ENCODE measurements at regions not wholly inside any gene's neighbourhood (a gene's known extent, or its start where the extent isn't known, plus 50 kb on each side); places are given as distances from the start of the nearest gene placed in this dataset.
"Not testable (repeated sequence)": the region's sequence is repeated elsewhere in the genome, so short reads cannot be mapped to it uniquely, and the experiment has no call there.

DNA sequence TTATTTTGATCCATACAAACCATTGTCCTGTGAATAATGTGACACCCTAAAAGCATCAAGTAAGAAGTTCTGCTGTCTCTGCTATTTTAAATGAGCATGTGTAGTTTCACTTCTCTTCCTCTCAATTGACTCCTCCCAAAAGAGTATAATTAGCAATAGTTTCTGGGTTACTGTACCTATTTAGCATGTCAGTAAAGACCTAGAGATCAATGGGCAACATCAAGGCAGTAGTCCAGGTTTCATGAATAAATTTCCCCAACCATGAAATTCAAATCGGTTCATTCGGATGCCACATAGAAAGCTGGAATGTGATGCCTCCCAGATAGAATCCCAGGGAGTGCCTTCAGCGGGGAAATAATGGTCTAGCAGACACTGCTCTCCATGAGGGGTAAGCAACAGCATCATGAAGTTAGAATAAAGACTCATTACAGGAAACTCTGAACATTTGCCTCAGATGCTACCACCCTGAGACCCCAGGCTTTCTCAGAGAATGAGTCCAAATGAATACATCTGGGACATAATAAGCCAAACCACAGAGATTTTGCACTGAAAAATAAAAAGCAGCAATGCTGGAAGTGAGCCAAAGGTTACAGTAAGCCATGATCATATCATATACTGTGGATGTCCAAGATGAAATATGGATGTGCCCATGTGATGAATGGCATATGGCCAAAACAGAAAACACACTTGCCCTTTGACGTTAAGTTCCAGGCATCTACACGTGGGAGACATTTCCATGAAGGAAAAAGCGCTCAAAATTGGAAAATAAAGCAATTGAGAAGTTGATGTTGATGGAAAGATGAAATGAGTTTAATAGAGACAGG, 1107.0 kb upstream of the SEMA6A start:
- in situ Hi-C loops (cut with HindIII; ENCODE audit: low sequenced_read_pairs), result no loop called here

DNA sequence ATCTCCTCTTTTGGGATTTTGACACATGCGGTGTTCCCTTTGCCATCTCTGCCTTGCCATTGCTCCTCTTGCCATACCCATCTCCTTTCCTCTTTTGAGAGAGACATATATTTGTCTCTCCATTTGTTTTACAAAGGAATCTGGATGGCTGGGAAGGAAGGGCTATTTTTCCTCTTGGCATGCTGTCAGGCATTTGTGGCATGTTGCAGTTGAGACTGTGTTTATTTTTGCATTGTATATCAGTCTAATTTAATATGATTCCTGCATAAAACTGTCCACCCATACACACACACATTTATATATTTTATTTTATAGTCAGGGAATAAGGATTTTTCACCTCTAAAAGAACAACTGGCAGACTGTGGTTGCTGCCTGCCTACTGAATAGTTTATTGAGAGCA, 1105.8 kb upstream of the SEMA6A start:
- in situ Hi-C loops (cut with HindIII; ENCODE audit: low sequenced_read_pairs), result no loop called here

DNA sequence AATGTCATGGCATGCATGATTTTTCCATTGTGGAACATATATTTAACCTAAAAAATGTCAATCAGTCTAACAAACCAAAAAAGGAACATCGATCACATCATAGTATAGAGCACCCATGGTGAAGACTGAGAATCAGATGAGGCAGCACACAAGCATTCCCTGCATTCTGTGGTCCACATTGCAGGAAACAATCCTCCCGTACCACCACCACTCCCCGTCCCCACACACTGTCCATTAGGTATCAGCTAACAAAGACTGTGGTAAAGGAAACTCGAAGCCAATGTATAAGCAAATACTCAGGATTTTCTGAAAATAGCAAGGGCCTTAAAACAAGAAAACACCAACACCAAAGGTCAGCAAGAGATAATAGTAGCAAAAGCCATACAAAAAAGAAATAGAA, 1104.4 kb upstream of the SEMA6A start:
- in situ Hi-C loops (cut with HindIII; ENCODE audit: low sequenced_read_pairs), result no loop called here

DNA sequence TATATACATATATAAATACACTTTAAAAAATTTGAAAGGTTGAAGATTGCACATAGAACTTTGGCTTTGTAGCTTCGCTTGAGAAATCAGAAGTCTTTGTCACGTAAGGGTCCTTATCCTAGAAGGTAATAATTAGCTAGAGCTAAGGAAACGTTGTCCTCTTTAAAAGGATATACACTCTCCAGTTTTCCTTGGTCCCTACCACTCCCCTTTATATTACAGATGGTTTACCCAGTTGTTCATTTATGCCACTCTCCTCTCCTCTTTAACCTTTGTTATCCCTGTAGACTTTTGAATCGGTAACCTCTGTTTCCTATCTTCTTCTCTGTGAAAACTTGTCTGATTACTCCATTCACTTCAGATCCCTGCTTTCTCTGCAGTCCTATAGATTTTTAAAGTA, 1101.0 kb upstream of the SEMA6A start:
- in situ Hi-C loops (cut with HindIII; ENCODE audit: low sequenced_read_pairs), result no loop called here

DNA sequence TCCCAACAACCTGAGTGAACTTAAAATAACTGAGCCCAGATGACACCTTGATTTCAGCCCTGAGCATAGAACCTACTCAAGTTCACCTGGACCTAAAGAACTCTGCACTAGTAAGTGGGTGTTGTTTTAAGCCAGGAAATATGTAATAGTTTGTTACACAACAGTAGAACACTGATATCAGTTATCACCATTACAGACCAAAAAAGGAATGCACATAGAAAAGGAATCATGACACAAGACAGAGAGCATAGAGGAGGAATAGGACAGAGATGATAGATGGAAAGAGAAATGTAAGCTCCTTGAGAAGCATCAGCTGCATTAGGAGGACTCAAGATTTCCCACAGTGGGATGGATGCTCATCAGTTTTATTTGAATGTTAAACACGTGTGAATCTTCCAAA, 1096.9 kb upstream of the SEMA6A start:
- in situ Hi-C loops (cut with HindIII; ENCODE audit: low sequenced_read_pairs), result no loop called here

DNA sequence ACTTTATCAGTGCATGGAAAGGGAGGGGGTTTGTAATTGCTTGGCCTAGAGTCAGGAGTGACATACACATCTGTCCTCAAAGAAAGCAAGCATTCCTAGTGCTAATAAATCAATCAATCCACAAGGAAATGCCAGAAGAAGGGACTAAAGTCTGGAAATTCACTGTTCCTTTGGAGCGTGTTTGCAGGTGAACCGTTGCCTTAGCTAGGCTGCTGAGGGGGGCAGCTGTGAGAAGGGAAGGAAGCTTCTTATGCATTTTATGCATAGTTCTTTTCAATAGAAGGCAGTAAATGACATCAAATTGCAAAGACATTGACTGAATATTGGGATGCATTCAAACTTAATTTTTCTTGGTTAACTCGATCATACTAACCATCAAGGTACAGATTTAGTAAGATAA, 1092.5 kb upstream of the SEMA6A start:
- in situ Hi-C loops (cut with HindIII; ENCODE audit: low sequenced_read_pairs), result no loop called here

DNA sequence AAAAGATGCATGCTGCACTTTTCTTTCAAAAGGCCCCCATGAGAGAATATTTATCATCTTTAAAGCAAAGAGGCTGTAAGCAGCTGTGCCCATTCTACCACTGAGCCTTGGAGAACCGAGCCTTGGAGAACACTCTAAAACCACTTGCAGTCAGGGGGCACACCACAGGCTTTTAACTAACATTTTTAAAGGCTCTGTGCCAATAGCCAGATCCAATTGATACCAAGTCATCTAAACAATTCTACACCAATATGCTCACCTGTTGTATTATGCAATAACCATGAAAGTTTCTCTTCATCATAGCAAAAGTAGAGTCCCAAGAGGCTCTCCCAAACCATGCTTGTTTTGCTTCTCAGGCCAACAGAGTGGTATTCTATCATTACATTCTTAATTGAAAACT, 1090.5 kb upstream of the SEMA6A start:
- in situ Hi-C loops (cut with HindIII; ENCODE audit: low sequenced_read_pairs), result no loop called here

DNA sequence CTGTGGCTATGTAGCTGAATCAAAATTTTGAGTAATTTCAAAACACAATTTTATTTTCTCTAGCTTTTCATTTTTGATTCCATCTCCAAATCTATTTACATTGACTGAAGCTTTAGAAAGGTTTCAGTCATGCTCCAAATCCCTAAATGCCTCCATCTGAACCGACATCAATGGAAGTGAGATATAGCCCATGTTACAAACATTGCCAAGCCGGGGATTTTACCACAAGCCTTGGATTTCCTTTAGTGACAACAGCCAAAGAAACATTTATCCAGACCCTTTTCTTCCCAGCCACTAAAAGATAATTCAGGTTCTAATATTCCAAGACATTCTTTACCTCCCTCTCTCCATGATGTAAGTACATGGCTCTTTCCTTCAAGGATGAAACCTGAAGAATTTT, 1087.7 kb upstream of the SEMA6A start:
- in situ Hi-C loops (cut with HindIII; ENCODE audit: low sequenced_read_pairs), result no loop called here

DNA sequence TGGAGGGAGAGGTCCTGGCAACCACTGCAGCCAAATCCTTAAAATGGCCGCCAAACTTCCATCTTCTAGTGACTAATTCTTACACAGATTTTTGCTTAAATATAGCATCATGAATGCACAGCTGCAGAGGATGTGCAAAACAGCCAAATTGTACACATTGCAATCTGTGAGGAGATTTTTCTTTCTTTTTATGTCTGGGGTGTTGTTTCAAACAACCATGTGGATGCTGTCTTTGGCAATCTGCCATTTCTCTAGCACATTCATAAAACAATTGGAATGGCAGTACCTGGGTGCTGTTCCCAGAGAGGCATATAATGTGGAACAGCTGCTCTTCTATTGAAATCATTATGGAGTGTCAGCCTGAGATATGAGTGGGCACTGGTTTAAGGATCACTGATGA, 1082.9 kb upstream of the SEMA6A start:
- in situ Hi-C loops (cut with HindIII; ENCODE audit: low sequenced_read_pairs), result no loop called here

DNA sequence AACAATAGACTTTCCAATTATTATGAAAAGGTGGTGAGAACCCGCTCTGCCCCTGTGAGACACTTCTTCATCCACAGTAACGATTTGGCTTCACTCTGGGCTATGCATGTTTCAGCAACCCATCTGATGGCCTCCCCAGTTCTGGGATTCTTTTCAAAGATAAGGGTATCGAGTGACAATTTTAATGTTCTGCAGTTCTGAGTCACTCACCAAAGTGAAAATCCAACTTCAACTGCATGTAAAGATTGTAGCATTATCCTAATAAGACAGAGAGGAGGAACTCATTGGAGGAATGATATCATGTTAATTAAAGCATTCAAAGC, 1078.3 kb upstream of the SEMA6A start:
- in situ Hi-C loops (cut with HindIII; ENCODE audit: low sequenced_read_pairs), result no loop called here

DNA sequence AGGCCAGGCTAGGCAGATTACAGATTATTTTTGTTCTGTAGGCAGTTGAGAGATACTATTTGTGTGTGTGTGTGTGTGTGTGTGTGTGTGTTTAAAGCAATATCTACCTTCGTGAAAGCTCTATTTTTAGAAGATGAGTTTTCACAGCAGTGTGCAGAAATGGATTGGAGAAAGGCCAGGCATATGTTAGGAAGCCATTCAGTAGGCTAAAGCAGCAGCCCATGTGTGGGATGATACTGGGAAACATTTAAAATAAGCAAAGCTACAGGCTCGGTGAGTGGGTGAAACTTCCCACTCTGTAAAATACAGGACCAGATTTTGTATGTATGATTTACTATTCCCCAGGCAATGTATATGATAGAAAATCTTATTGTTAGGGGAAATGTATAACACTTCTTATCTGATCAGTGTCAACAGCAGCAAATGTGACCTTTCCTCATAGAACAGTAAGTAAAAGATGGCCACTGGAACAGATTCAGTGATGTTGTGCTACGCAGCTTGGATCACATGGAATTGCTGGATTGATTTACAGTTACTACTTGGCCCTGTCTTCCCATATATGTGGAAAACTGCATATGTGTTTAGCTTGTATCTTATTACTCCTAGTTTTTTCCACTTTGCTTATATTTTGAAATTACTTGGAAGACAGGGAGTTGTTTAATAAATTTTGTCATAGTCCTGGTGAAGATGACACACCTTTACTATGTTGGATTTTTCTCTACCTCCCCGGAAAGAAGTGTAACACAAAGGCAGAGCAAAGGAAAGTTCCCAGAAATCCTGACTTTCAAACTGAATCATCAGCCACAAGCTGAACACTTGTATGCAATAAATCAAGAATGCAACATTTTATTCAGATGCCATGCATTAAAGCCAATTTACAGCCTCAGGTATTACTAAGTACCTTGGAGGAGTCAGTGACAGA, 1077.7 kb upstream of the SEMA6A start:
- in situ Hi-C loops (cut with HindIII; ENCODE audit: low sequenced_read_pairs), result no loop called here

DNA sequence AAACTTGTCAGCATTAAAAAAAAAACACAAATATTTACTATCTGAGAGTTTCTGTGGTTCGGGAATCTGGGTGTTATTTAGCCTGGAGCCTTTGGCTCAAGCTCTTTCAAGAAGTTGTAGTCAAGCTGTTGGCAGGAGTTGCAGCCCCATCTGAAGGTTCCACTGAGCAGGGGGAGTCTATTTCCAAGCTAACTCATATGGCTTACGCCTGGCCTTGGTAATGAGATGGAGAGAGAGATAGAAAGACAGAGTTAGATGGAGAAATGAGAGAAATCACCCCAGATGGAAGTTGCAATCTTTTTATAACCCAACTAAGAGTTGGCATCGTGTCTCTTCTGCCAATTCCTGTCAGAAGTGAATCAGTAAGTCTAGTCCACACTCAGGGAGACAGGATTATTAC, 1075.2 kb upstream of the SEMA6A start:
- in situ Hi-C loops (cut with HindIII; ENCODE audit: low sequenced_read_pairs), result no loop called here

DNA sequence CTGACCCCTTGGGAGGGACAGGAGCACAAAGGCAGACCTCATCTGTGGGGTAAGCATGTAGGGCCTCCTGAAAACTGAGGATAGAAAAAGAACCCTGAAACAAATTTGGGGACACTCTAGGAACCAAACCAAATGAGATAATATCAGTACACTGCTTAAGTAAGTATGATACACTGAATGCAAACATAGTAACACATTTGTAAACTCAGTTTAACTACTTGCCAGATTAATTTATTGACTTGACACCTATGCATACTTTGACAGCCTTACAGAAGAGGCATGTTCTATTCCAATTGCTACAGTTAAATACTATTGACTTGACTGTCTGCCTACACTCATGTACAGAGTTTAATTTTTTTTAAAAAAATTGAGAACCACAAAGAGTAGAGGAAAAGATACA, 1070.8 kb upstream of the SEMA6A start:
- in situ Hi-C loops (cut with HindIII; ENCODE audit: low sequenced_read_pairs), result no loop called here

DNA sequence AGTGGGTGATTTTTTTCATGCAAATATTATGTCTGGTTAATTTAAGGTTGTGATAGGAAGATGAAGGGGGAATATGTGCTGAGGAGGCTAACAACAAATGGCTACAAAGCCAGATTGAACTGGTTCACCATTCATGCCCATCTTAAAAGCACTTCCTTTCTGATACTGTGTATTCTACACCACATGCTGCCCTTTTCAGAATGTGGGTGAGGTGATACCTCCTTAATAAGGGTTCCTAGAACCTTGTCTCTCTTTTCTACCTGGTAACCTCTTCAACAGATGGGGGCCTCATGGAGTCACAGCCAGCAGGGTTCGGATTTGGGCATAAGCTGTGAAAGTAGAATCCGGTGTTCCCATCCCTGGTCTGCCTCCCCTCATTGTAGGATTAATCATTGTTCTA, 1064.0 kb upstream of the SEMA6A start:
- in situ Hi-C loops (cut with HindIII; ENCODE audit: low sequenced_read_pairs), result no loop called here

DNA sequence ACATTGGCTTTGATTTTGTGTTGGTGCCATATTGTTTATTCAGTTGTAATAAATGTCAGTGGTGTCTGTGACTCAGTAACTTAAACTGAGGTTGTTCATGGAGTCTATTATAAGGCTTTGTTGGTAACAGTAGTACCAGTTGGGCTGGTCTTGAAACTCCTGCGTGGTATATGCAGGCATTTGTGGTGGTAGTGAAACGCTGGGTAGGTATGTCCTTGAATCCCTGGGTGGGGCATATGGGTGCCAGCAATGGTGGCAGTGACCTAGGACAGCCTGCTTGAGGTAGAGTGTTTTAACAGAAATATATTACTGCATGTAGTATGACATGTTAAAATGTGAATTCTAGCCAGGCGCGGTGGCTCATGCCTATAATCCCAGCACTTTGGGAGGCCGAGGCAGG, 1058.5 kb upstream of the SEMA6A start:
- in situ Hi-C loops (cut with HindIII; ENCODE audit: low sequenced_read_pairs), result no loop called here

DNA sequence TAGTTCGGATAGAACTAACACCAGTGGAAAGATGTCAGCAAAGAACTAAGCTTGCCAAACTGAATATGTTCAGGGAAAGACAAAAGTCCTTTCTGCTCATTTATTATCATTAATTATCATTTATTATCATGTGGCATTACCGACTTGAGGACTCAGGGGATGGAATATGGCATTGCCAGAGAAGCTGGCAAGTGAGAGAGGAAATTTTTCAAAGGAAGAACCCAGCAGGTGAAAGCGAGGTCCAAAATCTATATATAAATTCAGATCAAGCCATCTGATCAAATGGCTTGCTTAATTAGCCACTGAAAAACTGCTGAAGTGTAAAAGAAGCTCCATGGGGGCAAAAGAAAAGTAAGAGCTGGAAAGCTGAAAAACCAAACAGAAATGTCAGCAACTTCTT, 1049.6 kb upstream of the SEMA6A start:
- in situ Hi-C loops (cut with HindIII; ENCODE audit: low sequenced_read_pairs), result no loop called here

DNA sequence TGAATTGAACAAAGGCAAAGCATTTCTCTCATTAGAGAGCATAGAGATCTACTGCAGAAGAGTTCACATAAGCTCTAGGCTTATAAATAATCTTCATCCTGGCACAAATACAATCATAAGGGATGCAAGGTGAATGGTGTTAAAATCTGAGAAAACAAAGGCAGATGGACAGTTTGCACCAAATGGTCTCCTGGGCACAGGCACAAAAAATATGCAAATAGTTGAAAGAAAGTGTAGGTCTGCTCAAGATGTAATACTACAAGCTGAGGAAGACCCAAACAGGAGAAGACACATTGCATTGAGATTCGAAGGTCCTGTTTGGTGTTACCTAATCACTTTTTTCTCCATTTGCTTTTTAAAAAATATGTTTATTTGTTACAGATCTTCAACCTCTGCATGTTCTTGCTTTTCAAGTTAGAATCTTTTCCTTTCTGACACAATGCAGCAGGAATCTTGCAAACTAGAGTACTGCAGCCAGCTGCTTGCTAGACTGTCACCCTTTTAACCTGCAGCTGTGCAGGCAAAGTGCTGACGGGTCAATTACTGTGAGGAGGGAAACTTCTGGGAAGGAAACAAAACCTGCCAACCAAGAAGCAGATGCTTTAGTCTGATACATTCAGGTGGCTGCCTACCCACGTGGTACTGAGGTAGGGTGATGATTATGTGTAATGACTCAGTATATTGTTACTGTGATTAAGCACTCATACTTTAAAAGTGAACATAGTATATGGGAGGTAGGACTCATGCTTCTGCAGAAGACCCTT, 1048.6 kb upstream of the SEMA6A start:
- in situ Hi-C loops (cut with HindIII; ENCODE audit: low sequenced_read_pairs), result no loop called here

DNA sequence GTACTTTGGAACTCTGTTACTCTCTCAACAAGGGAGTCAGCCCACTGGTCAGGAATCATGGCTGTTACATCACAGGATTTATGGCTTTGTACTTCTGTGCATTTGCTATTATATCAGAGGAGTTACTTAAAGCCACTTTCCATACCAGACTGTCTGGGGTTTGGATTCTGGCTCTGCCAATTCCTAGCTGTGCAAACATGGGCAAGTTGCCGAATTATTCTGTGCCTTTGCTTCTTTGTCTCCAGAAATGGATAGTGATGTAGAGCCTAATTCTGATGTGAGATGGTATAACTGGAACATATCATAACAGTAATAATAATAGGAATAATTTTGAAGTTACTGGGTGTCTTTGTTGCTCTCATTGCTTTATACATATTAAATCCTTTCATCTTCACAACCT, 1047.3 kb upstream of the SEMA6A start:
- in situ Hi-C loops (cut with HindIII; ENCODE audit: low sequenced_read_pairs), result no loop called here

DNA sequence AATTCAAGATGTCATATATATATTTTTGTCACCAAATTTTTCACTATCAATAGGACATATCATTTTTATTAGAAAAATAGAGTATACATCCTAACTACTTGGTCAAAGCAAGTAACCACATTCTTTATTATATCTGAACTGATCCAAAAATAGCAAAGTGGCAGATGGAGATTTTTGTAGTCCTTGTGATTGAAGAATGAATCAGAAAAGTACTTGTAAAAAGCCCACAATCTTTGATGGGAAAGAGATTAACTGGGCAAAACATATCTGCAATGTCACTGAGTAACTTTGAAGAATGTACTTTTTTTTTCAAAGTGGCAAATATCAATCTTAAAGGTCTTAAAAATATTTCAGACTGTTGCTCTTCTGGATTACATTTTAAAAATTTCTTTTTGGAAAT, 1040.6 kb upstream of the SEMA6A start:
- in situ Hi-C loops (cut with HindIII; ENCODE audit: low sequenced_read_pairs), result no loop called here

DNA sequence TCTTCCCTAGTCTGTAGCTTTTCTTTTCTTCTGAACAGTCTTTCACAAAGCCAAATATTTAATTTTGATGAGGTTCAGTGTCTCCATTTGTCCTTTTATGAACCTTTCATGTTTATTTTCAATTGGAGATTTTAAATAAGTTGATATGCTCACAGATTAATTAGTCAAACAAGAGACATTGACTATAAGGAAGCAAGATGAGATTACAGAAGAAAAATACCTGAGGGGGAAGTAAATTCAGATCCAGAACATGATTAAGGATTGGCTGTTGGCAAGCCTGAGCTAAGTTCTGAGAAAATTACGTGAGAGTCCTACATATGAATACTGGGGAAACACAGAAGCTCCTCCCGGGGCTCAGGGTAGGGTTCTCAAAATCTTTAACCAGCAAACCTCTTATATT, 1039.8 kb upstream of the SEMA6A start:
- in situ Hi-C loops (cut with HindIII; ENCODE audit: low sequenced_read_pairs), result no loop called here

DNA sequence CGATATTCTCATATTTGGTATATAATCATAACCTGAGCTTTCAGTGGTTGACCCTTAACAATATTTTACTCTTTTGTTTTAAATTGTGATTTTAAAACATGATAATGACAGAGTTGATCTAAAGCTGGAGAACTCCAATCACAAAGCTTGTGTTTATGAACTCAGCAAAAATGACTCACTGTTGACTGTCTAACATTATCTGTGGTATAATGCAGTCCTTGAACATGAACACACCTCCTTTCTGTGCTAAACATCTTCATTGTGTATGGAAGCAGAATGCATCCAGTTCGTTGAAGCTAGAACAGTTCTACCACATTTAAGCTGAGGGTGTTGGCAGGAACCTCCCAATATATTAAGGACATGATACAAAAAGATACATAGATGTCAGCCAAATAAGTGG, 1030.2 kb upstream of the SEMA6A start:
- in situ Hi-C loops (cut with HindIII; ENCODE audit: low sequenced_read_pairs), result no loop called here

DNA sequence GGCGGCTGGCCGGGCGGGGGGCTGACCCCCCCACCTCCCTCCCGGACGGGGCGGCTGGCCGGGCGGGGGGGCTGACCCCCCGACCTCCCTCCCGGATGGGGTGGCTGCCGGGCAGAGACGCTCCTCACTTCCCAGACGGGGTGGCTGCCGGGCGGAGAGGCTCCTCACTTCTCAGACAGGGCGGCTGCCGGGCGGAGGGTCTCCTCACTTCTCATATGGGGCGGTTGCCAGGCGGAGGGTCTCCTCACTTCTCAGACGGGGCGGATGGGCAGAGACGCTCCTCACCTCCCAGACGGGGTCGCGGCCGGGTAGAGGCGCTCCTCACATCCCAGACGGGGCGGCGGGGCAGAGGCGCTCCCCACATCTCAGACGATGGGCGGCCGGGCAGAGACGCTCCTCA, 1025.2 kb upstream of the SEMA6A start:
- in situ Hi-C loops (cut with HindIII; ENCODE audit: low sequenced_read_pairs), result not testable (repeated sequence)

Measured in endothelial cell of hepatic sinusoid (primary cell).